MM.1S (cell line): ENCODE measurements at regions not wholly inside any gene's neighbourhood (a gene's known extent, or its start where the extent isn't known, plus 50 kb on each side); places are given as distances from the start of the nearest gene placed in this dataset.

Source experiments
- DNase-seq: peaks from one replicate; pipeline ENCODE4 v3.0.0-alpha.2; 2015
- H2AFZ ChIP-seq: fragments of 300-600 bp; sonication (generic); 2 replicates; pipeline ENCODE4 v1.6.0; 2016; ENCODE audit warnings: antibody characterized with exemption, low read length
- H3F3A ChIP-seq: fragments of 300-600 bp; sonication (generic); 2 replicates; pipeline ENCODE4 v1.6.1; 2016; ENCODE audit warnings: mild to moderate bottlenecking, antibody characterized with exemption, low read length, moderate library complexity, mixed read lengths; ENCODE audit not compliant: insufficient read depth
- H3K27ac ChIP-seq: fragments of 300-600 bp; sonication (generic); 2 replicates; pipeline ENCODE4 v1.5.1; 2016; ENCODE audit warnings: mild to moderate bottlenecking, low read length
- H3K27me3 ChIP-seq: fragments of 300-600 bp; sonication (generic); replicated peaks from 2 replicates; pipeline ENCODE4 v1.6.0; 2016; ENCODE audit warnings: low read length; ENCODE audit not compliant: insufficient read depth
- H3K36me3 ChIP-seq: fragments of 300-600 bp; sonication (generic); replicated peaks from 2 replicates; pipeline ENCODE4 v1.6.1; 2016; ENCODE audit warnings: mild to moderate bottlenecking, low read length, mixed read lengths; ENCODE audit not compliant: insufficient read depth
- H3K4me1 ChIP-seq: fragments of 300-600 bp; sonication (generic); 2 replicates; pipeline ENCODE4 v1.6.1; 2016; ENCODE audit warnings: low read length, mixed read lengths
- H3K4me2 ChIP-seq: fragments of 300-600 bp; sonication (generic); 2 replicates; pipeline ENCODE4 v1.6.0; 2016; ENCODE audit warnings: low read depth, low read length
- H3K4me3 ChIP-seq: fragments of 300-600 bp; sonication (generic); 2 replicates; pipeline ENCODE4 v1.5.1; 2016; ENCODE audit warnings: low read length, mixed read lengths
- H3K79me2 ChIP-seq: fragments of 300-600 bp; sonication (generic); 2 replicates; pipeline ENCODE4 v1.6.1; 2016; ENCODE audit warnings: mixed run types, low read length, mixed read lengths
- H3K9ac ChIP-seq: fragments of 300-600 bp; sonication (generic); 2 replicates; pipeline ENCODE4 v1.6.1; 2016; ENCODE audit warnings: low read length, mixed read lengths
- H3K9me2 ChIP-seq: fragments of 300-600 bp; sonication (generic); replicated peaks from 2 replicates; pipeline ENCODE4 v1.6.1; 2016; ENCODE audit warnings: mild to moderate bottlenecking, low read length, mixed read lengths; ENCODE audit not compliant: insufficient read depth
- H3K9me3 ChIP-seq: fragments of 300-600 bp; sonication (generic); replicated peaks from 2 replicates; pipeline ENCODE4 v1.6.1; 2016; ENCODE audit warnings: mild to moderate bottlenecking, low read length, mixed read lengths; ENCODE audit not compliant: insufficient read depth
- H4K20me1 ChIP-seq: fragments of 300-600 bp; sonication (generic); 2 replicates; pipeline ENCODE4 v1.6.1; 2016; ENCODE audit warnings: mild to moderate bottlenecking, low read length, moderate library complexity, mixed read lengths; ENCODE audit not compliant: insufficient read depth
- EZH2 ChIP-seq: fragments of 300-600 bp; sonication (generic); optimal IDR thresholded peaks from 2 replicates; pipeline ENCODE3; 2017; ENCODE audit warnings: low read depth, mild to moderate bottlenecking, antibody characterized with exemption, low read length, mixed read lengths
- EZH2phosphoT487 ChIP-seq: fragments of 300-600 bp; sonication (generic); IDR thresholded peaks from 2 replicates; pipeline ENCODE4 v1.6.1; 2018; ENCODE audit warnings: antibody characterized with exemption, low read length
- TF ChIP-seq, protein P1 (sequence below): fragments of 300-600 bp; sonication (generic); IDR thresholded peaks from 2 replicates; pipeline ENCODE4 v1.5.1; 2016; ENCODE audit warnings: antibody characterized with exemption, low read length, mixed read lengths

- no peaks in the 10 kb centered on the region for H3K36me3 ChIP-seq
- H3K9ac ChIP-seq: no peak overlapping the region
- no peak overlapping the region for H3K27ac ChIP-seq
- H3K4me3 ChIP-seq: no peak overlapping the region
- no peaks in the 10 kb centered on the region for H3K9me3 ChIP-seq
- no peaks in the 10 kb centered on the region for H3K4me1 ChIP-seq
- no peaks in the 10 kb centered on the region for H4K20me1 ChIP-seq
- DNase-seq: no peak
- H3F3A ChIP-seq: no peaks in the 10 kb centered on the region
- no peaks in the 10 kb centered on the region for H3K79me2 ChIP-seq
- H3K4me2 ChIP-seq: no peak overlapping the region
- TF ChIP-seq, protein P1, sequence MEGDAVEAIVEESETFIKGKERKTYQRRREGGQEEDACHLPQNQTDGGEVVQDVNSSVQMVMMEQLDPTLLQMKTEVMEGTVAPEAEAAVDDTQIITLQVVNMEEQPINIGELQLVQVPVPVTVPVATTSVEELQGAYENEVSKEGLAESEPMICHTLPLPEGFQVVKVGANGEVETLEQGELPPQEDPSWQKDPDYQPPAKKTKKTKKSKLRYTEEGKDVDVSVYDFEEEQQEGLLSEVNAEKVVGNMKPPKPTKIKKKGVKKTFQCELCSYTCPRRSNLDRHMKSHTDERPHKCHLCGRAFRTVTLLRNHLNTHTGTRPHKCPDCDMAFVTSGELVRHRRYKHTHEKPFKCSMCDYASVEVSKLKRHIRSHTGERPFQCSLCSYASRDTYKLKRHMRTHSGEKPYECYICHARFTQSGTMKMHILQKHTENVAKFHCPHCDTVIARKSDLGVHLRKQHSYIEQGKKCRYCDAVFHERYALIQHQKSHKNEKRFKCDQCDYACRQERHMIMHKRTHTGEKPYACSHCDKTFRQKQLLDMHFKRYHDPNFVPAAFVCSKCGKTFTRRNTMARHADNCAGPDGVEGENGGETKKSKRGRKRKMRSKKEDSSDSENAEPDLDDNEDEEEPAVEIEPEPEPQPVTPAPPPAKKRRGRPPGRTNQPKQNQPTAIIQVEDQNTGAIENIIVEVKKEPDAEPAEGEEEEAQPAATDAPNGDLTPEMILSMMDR: no peak
- no peak for TF ChIP-seq EZH2
- H3K9me2 ChIP-seq: no peaks in the 10 kb centered on the region
- no peaks in the 10 kb centered on the region for H3K27me3 ChIP-seq
- no peak overlapping the region for H2AFZ ChIP-seq
Observed at GRCh38 chr21:28817871-28818270, 174.8 kb downstream of the LTN1 start.

- Histone ChIP-seq H3K4me1 (no peaks in the 10 kb centered on the region), H3K27ac (no peak overlapping the region), H3K4me2 (no peak overlapping the region), H3K36me3 (no peaks in the 10 kb centered on the region), H3K4me3 (no peak overlapping the region), H3K9me2 (no peaks in the 10 kb centered on the region), H3F3A (no peaks in the 10 kb centered on the region), H3K27me3 (no peaks in the 10 kb centered on the region), H4K20me1 (no peaks in the 10 kb centered on the region), H3K9me3 (no peaks in the 10 kb centered on the region), H3K9ac (no peak overlapping the region), H2AFZ (no peak overlapping the region), H3K79me2 (no peaks in the 10 kb centered on the region)
- TF ChIP-seq, protein P1: no peak
- TF ChIP-seq EZH2phosphoT487 (no peak), EZH2 (no peak)
- no peak for DNase-seq
Observed at GRCh38 chr21:28811860-28812259, 180.8 kb downstream of the LTN1 start.

DNA sequence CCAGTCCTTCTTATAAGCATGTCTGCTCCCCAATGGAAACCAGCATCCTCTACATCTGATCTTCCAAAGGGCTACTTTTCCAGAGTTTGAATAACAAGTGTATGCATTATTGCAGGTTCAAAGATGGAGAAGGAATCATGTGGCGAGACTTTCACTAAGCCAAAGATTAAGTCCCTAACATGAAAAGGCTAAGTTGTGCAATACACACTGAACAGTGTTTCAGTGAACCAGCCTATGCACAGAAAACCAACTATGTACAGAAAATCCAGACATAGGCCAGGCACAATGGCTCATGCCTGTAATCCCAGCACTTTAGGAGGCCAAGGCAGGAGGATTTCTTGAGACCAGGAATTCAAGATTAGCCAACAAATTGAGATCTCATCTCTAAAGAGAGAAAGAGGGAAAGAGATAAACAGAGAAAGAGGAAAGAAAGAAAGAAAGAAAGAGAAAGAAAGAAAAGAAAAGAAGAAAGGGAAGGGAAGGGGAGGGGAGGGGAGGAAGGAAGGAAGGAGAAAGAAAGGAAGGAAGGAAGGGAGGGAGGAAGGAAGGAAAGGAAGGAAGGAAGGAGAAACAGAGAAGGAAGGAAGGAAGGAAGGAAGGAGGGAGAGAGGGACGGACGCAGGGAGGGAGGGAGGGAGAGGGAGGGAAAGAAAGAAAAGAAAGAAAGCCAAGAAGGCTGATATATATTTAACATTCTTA is 181.7 kb downstream of the LTN1 start:
- H3K79me2 ChIP-seq: no peaks in the 10 kb centered on the region
- no peaks in the 10 kb centered on the region for H4K20me1 ChIP-seq
- no peaks in the 10 kb centered on the region for H3K27me3 ChIP-seq
- H3K9me2 ChIP-seq: no peaks in the 10 kb centered on the region
- no peak for TF ChIP-seq EZH2
- TF ChIP-seq EZH2phosphoT487: no peak
- TF ChIP-seq, protein P1: no peak
- H3F3A ChIP-seq: no peaks in the 10 kb centered on the region
- H3K9me3 ChIP-seq: no peaks in the 10 kb centered on the region
- H3K4me2 ChIP-seq: no peak overlapping the region
- no peak overlapping the region for H3K4me3 ChIP-seq
- DNase-seq: no peak
- H2AFZ ChIP-seq: no peak overlapping the region
- H3K4me1 ChIP-seq: no peaks in the 10 kb centered on the region
- no peaks in the 10 kb centered on the region for H3K36me3 ChIP-seq
- no peak overlapping the region for H3K9ac ChIP-seq
- H3K27ac ChIP-seq: no peak overlapping the region
